HCT116 (cell line): ENCODE measurements at regions not wholly inside any gene's neighbourhood (a gene's known extent, or its start where the extent isn't known, plus 50 kb on each side); places are given as distances from the start of the nearest gene placed in this dataset.

Experiments
- ATAC-seq: fragments of 200-7000 bp; cut with Tn5 transposase; 2 replicates; pipeline ENCODE4 v1.9.1; 2020; ENCODE audit warnings: mild to moderate bottlenecking, moderate library complexity
- BruUV-seq: library from RNA; stranded (reverse); fragments of 400-500 nt; replicated peaks from 2 replicates; lab custom pipeline; 2021; lab: Mats Ljungman, UMichigan
- CTCF ChIA-PET: fragments of 300-600 bp; sonication (Branson Sonifier 250); formaldehyde crosslinking; loops from one replicate; lab custom pipeline; 2021; ENCODE audit warnings: antibody characterized with exemption; lab: Charles Lee
- POLR2A ChIA-PET: fragments of 300-600, 350-600 bp; sonication (Branson Sonifier 250); formaldehyde crosslinking; loops from one replicate; lab custom pipeline; 2021; ENCODE audit warnings: antibody characterized with exemption; lab: Charles Lee
- RAD21 ChIA-PET, 2 experiments: fragments of 300-600 bp; sonication (Branson Sonifier 250); formaldehyde crosslinking; loops; one replicate each; lab custom pipeline; 2023; ENCODE audit warnings: low total read pairs in 2 of 2; ENCODE audit not compliant: uncharacterized antibody in 2 of 2, unreplicated experiment in 2 of 2, low non-redundant PET in 1 of 2; lab: Charles Lee
- DNase-seq: peaks from one replicate; pipeline ENCODE4 v3.0.0-alpha.2; 2010; ENCODE audit warnings: low read depth, low spot score
- H2AFZ ChIP-seq: fragments of 200-600 bp; shearing (Covaris generic), sonication (generic); 2 replicates; pipeline ENCODE4 v1.6.1; 2017; ENCODE audit warnings: low read depth, mixed run types, mixed read lengths, antibody characterized with exemption, low read length; ENCODE audit not compliant: poor library complexity, severe bottlenecking
- H3K27ac ChIP-seq: 2 replicates; pipeline ENCODE4 v1.5.1; 2012; ENCODE audit warnings: low read depth, low read length
- H3K27me3 ChIP-seq: fragments of 200-600 bp; sonication (generic); 2 replicates; pipeline ENCODE4 v1.6.1; 2016; ENCODE audit warnings: mixed run types, low read length, mixed read lengths; ENCODE audit not compliant: insufficient read depth
- H3K36me3 ChIP-seq, 2 experiments: fragments of 200-500 bp in 1 of 2; fragments of 200-600 bp in 1 of 2; sonication (Bioruptor generic) in 1 of 2; sonication (generic) in 1 of 2; 2 replicates each; pipeline versions ENCODE4 v1.5.1 to v1.6.1; 2014 to 2016; ENCODE audit warnings: low read length in 2 of 2, inconsistent platforms in 1 of 2, mixed read lengths in 1 of 2, mixed run types in 1 of 2; ENCODE audit not compliant: insufficient read depth in 2 of 2, control insufficient read depth in 1 of 2
- H3K4me1 ChIP-seq, 2 experiments: fragments of 200-600 bp in 1 of 2; sonication (generic) in 1 of 2; 2 replicates each; pipeline versions ENCODE4 v1.5.1 to v1.6.1; 2012 to 2017; ENCODE audit warnings: low read length in 2 of 2, inconsistent platforms in 1 of 2, mild to moderate bottlenecking in 1 of 2, mixed read lengths in 1 of 2, mixed run types in 1 of 2, moderate library complexity in 1 of 2; ENCODE audit not compliant: insufficient read depth in 2 of 2, control insufficient read depth in 1 of 2
- H3K4me2 ChIP-seq: fragments of 200-600 bp; sonication (generic); 2 replicates; pipeline ENCODE4 v1.6.1; 2017; ENCODE audit warnings: mixed run types, low read length, mixed read lengths
- H3K4me3 ChIP-seq, 2 experiments: fragments of 200-600 bp in 1 of 2; sonication (generic) in 1 of 2; replicated peaks in 1 of 2; 2 replicates each; pipeline ENCODE4 v1.5.1; 2011 to 2016; ENCODE audit warnings: low read length in 2 of 2, control low read depth in 1 of 2, low read depth in 1 of 2, mild to moderate bottlenecking in 1 of 2, mixed read lengths in 1 of 2, mixed run types in 1 of 2
- H3K79me2 ChIP-seq: fragments of 200-600 bp; sonication (generic); 2 replicates; pipeline ENCODE4 v1.6.1; 2017; ENCODE audit warnings: mild to moderate bottlenecking, mixed run types, low read length, moderate library complexity, mixed read lengths; ENCODE audit not compliant: insufficient read depth
- H3K9ac ChIP-seq: fragments of 200-600 bp; sonication (generic); 2 replicates; pipeline ENCODE4 v1.6.1; 2016; ENCODE audit warnings: low read length, mixed read lengths
- H3K9me2 ChIP-seq: fragments of 200-600 bp; sonication (generic), shearing (Covaris generic); 2 replicates; pipeline ENCODE4 v1.6.1; 2017; ENCODE audit warnings: mixed run types, mild to moderate bottlenecking, moderate library complexity; ENCODE audit not compliant: insufficient read depth
- H3K9me3 ChIP-seq, 2 experiments: fragments of 200-500 bp in 1 of 2; fragments of 200-600 bp in 1 of 2; sonication (Bioruptor generic) in 1 of 2; sonication (generic) in 1 of 2; 2 replicates each; pipeline ENCODE4 v1.6.1; 2014 to 2017; ENCODE audit warnings: low read length in 2 of 2, mixed read lengths in 2 of 2, inconsistent platforms in 1 of 2, low read depth in 1 of 2, mild to moderate bottlenecking in 1 of 2, mixed run types in 1 of 2, moderate library complexity in 1 of 2; ENCODE audit not compliant: control insufficient read depth in 1 of 2, insufficient read depth in 1 of 2
- H4K20me1 ChIP-seq: fragments of 200-600 bp; sonication (generic), shearing (Covaris generic); 2 replicates; pipeline ENCODE4 v1.6.1; 2017; ENCODE audit warnings: mixed run types, mild to moderate bottlenecking, moderate library complexity; ENCODE audit not compliant: insufficient read depth
- ATF3 ChIP-seq: IDR thresholded peaks from 2 replicates; pipeline ENCODE4 v1.6.1; 2012
- CBX3 ChIP-seq: IDR thresholded peaks from 2 replicates; pipeline ENCODE4 v1.6.1; 2012; ENCODE audit warnings: low read depth
- CEBPB ChIP-seq: IDR thresholded peaks from 2 replicates; pipeline ENCODE4 v1.6.1; 2012; ENCODE audit warnings: low read depth
- CTCF ChIP-seq, 3 experiments: fragments of 200-600 bp in 1 of 3; sonication (generic) in 1 of 3; IDR thresholded peaks in 2 of 3; conservative IDR thresholded peaks in 1 of 3; 2 replicates each; pipeline ENCODE4 v1.5.1; 2012 to 2017; ENCODE audit warnings: low read depth in 2 of 3, low read length in 2 of 3, antibody characterized with exemption in 1 of 3, borderline replicate concordance in 1 of 3, control low read depth in 1 of 3, mild to moderate bottlenecking in 1 of 3, mixed read lengths in 1 of 3, mixed run types in 1 of 3, moderate library complexity in 1 of 3; ENCODE audit not compliant: insufficient read depth in 1 of 3
- EGR1 ChIP-seq: IDR thresholded peaks from 2 replicates; pipeline ENCODE4 v1.6.1; 2012; ENCODE audit warnings: low read depth
- ELF1 ChIP-seq: IDR thresholded peaks from 2 replicates; pipeline ENCODE4 v1.6.1; 2012; ENCODE audit warnings: low read depth, borderline replicate concordance
- EZH2phosphoT487 ChIP-seq: fragments of 200-600 bp; IDR thresholded peaks from 2 replicates; pipeline ENCODE4 v1.6.1; 2018; ENCODE audit warnings: antibody characterized with exemption, borderline replicate concordance
- FOSL1 ChIP-seq: IDR thresholded peaks from 2 replicates; pipeline ENCODE4 v1.6.1; 2012; ENCODE audit warnings: low read depth
- JUND ChIP-seq: IDR thresholded peaks from 2 replicates; pipeline ENCODE4 v1.6.1; 2012
- POLR2A ChIP-seq: IDR thresholded peaks from 2 replicates; pipeline ENCODE4 v1.7.0; 2011; ENCODE audit warnings: borderline replicate concordance; ENCODE audit not compliant: insufficient read depth, insufficient read length; ENCODE audit errors: extremely low read depth
- RAD21 ChIP-seq: IDR thresholded peaks from 2 replicates; pipeline ENCODE4 v1.6.1; 2012; ENCODE audit warnings: low read depth, mild to moderate bottlenecking
- SIN3A ChIP-seq: IDR thresholded peaks from 2 replicates; pipeline ENCODE4 v1.6.1; 2012; ENCODE audit warnings: low read depth
- SP1 ChIP-seq: IDR thresholded peaks from 2 replicates; pipeline ENCODE4 v1.6.1; 2012; ENCODE audit warnings: low read depth
- SRF ChIP-seq: IDR thresholded peaks from 2 replicates; pipeline ENCODE4 v1.6.1; 2012; ENCODE audit warnings: low read depth
- TCF7L2 ChIP-seq: IDR thresholded peaks from 2 replicates; pipeline ENCODE4 v1.7.0; 2011; ENCODE audit warnings: borderline replicate concordance, inconsistent platforms; ENCODE audit not compliant: insufficient read depth, insufficient read length; ENCODE audit errors: extremely low read depth
- YY1 ChIP-seq: IDR thresholded peaks from 2 replicates; pipeline ENCODE4 v1.6.1; 2011; ENCODE audit warnings: low read length, low read depth, moderate library complexity, mild to moderate bottlenecking; ENCODE audit not compliant: insufficient replicate concordance; ENCODE audit errors: extremely low read depth
- ZBTB33 ChIP-seq: IDR thresholded peaks from 2 replicates; pipeline ENCODE4 v1.6.1; 2011; ENCODE audit warnings: mild to moderate bottlenecking, low read length, moderate library complexity; ENCODE audit not compliant: insufficient replicate concordance; ENCODE audit errors: extremely low read depth
- ZNF274 ChIP-seq: fragments of 200-500 bp; sonication (Bioruptor generic); IDR thresholded peaks from 2 replicates; pipeline ENCODE4 v1.6.1; 2014; ENCODE audit warnings: mild to moderate bottlenecking, low read depth, low read length, inconsistent platforms
- intact Hi-C: fragments of 100-400 bp; cut with micrococcal nuclease; formaldehyde crosslinking; loops from 2 replicates; pipeline ENCODE4 v1.10.0; 2022

- no TSS peak for BruUV-seq
- no peak for DNase-seq
Observed at GRCh38 chr2:221276601-221277000, 295.5 kb downstream of the EPHA4 start.

More at GRCh38 chr2:221276601-221277000, 295.5 kb downstream of the EPHA4 start:
- Histone ChIP-seq H3K4me1 (no peaks in the 10 kb centered on the region), H3K36me3 (no peaks in the 10 kb centered on the region), H3K9ac (no peak overlapping the region), H3K27ac (no peak overlapping the region), H2AFZ (no peak overlapping the region), H4K20me1 (no peaks in the 10 kb centered on the region), H3K4me2 (no peak overlapping the region), H3K9me3 (no peaks in the 10 kb centered on the region), H3K27me3 (peaks cover 13% of the 10 kb centered on the region; the same call in 1 of the 2 replicates), H3K79me2 (no peaks in the 10 kb centered on the region), H3K4me3 (no peak overlapping the region), H3K9me2 (no peaks in the 10 kb centered on the region)
- RAD21 ChIA-PET: no interaction called here
- no peak for ATAC-seq
- CTCF ChIA-PET: no interaction called here
- intact Hi-C loops: no loop called here
- TF ChIP-seq CBX3: no peak
- no peak for TF ChIP-seq TCF7L2
- TF ChIP-seq ATF3: no peak
- no peak for TF ChIP-seq RAD21
- no peak for TF ChIP-seq ZNF274
- no peak for TF ChIP-seq EZH2phosphoT487
- TF ChIP-seq ELF1: no peak
- no peak for TF ChIP-seq ZBTB33
- no peak for TF ChIP-seq JUND
- no peak for TF ChIP-seq POLR2A
- no peak for TF ChIP-seq YY1
- TF ChIP-seq EGR1: no peak
- TF ChIP-seq SIN3A: no peak
- TF ChIP-seq SRF: no peak
- TF ChIP-seq FOSL1: no peak
- no peak for TF ChIP-seq CTCF (IDR thresholded peaks at IDR 0.05 in 2 of 3, conservative IDR thresholded peaks at IDR 0.05 in 1 of 3; ENCODE audit: borderline replicate concordance in 1 of 3, insufficient read depth in 1 of 3, low read depth in 2 of 3, low read length in 2 of 3)
- TF ChIP-seq SP1: no peak
- TF ChIP-seq CEBPB: no peak
- POLR2A ChIA-PET: no interaction called here
